HEK293 (cell line): ENCODE measurements at regions not wholly inside any gene's neighbourhood (a gene's known extent, or its start where the extent isn't known, plus 50 kb on each side); places are given as distances from the start of the nearest gene placed in this dataset.

Source experiments
- ZFP41 ChIP-seq: fragments of 450-650 bp; formaldehyde crosslinking; IDR thresholded peaks from 2 replicates; pipeline ENCODE4 v1.5.1; 2016; ENCODE audit warnings: missing biosample characterization, missing genetic modification characterization, borderline replicate concordance
- TF ChIP-seq, protein P1 (sequence below): fragments of 450-650 bp; formaldehyde crosslinking; IDR thresholded peaks from 2 replicates; pipeline ENCODE4 v1.5.1; 2016; ENCODE audit warnings: missing biosample characterization, missing genetic modification characterization

- TF ChIP-seq, protein P1, sequence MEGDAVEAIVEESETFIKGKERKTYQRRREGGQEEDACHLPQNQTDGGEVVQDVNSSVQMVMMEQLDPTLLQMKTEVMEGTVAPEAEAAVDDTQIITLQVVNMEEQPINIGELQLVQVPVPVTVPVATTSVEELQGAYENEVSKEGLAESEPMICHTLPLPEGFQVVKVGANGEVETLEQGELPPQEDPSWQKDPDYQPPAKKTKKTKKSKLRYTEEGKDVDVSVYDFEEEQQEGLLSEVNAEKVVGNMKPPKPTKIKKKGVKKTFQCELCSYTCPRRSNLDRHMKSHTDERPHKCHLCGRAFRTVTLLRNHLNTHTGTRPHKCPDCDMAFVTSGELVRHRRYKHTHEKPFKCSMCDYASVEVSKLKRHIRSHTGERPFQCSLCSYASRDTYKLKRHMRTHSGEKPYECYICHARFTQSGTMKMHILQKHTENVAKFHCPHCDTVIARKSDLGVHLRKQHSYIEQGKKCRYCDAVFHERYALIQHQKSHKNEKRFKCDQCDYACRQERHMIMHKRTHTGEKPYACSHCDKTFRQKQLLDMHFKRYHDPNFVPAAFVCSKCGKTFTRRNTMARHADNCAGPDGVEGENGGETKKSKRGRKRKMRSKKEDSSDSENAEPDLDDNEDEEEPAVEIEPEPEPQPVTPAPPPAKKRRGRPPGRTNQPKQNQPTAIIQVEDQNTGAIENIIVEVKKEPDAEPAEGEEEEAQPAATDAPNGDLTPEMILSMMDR = no peak
- TF ChIP-seq ZFP41 (tag by site-specific recombination) = no peak
Observed at GRCh38 chr5:158055111-158055501, 196.2 kb upstream of the CLINT1 start.
